Mesodermal cell (in vitro differentiated cells): ENCODE measurements at regions not wholly inside any gene's neighbourhood (a gene's known extent, or its start where the extent isn't known, plus 50 kb on each side); places are given as distances from the start of the nearest gene placed in this dataset.
A peak's percentile ranks its signal among the peaks of the same experiment; 100 is the strongest.

Source experiments
- H3K27ac ChIP-seq: 2 replicates; pipeline ENCODE4 v1.7.0; 2013; ENCODE audit warnings: mild to moderate bottlenecking, low read depth, low read length, moderate library complexity; ENCODE audit not compliant: severe bottlenecking
- H3K36me3 ChIP-seq: 2 replicates; pipeline ENCODE4 v1.7.1; 2013; ENCODE audit warnings: mild to moderate bottlenecking, low read length, moderate library complexity; ENCODE audit not compliant: control insufficient read depth, insufficient read depth
- H3K4me1 ChIP-seq: one replicate; pipeline ENCODE4 v1.7.1; 2013; ENCODE audit warnings: mild to moderate bottlenecking, low read length; ENCODE audit not compliant: insufficient read depth, control insufficient read depth, poor library complexity, severe bottlenecking
- H3K4me3 ChIP-seq: 2 replicates; pipeline ENCODE4 v1.7.0; 2013; ENCODE audit warnings: low read length, control low read depth, mild to moderate bottlenecking; ENCODE audit not compliant: insufficient read depth, poor library complexity, severe bottlenecking; ENCODE audit errors: extremely low read depth
- H3K9me3 ChIP-seq: 2 replicates; pipeline ENCODE4 v1.7.1; 2013; ENCODE audit warnings: mild to moderate bottlenecking, low read length, moderate library complexity; ENCODE audit not compliant: control insufficient read depth
- WGBS, 2 experiments: methylation state at CpG; one replicate each; pipeline ENCODE4 v1.1.5; 2013; ENCODE audit warnings: missing lambda C conversion rate in 2 of 2; ENCODE audit not compliant: insufficient coverage in 2 of 2; 5-methylcytosine and 5-hydroxymethylcytosine counted together

DNA sequence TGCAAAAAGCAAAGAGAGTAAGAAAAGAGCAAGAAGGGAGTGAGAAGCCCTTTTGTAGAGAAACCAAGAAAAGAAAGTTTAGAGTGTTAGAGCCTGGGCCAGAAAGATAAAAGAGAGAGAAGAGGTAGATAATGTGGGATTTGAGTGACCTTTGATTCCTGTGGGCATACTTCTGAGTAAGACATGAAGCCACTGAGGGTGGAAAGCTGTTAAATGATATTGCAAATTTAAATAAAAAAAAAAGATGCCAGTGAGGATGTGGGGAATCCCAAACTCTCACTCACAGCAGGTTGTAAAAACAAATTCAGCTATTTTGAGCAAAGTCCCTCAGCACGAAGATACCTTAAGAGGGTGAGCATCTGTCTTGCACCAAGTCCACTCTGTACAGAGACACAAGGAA, 59.4 kb upstream of the TOP3B start:
- WGBS, 2 experiments = no CpG with 5 or more reads among the region's 1 CpG
- H3K9me3 ChIP-seq = no peaks in the 10 kb centered on the region
- H3K4me3 ChIP-seq = no peak overlapping the region
- H3K36me3 ChIP-seq = no peaks in the 10 kb centered on the region
- peaks cover 19% of the 10 kb centered on the region for H3K4me1 ChIP-seq
- H3K27ac ChIP-seq = no peak overlapping the region

DNA sequence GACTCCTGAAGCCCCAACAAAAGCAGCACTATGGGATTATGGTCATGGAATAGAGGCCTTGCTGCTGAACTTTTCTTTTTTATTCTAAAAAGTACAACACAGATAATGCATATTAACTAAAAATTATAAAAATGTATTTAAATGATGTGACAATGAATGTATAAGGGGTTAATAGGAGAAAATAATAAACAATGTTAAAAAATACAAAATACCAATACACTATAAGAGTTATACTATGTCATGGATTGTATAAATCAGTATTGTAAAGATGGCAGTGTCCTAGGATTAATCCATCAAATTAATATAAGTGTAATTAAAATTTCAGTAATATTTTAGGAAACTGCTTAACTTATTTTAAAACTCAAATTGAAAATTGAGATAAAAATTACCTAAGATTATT, 58.3 kb upstream of the TOP3B start:
- H3K9me3 ChIP-seq = no peaks in the 10 kb centered on the region
- H3K36me3 ChIP-seq = no peaks in the 10 kb centered on the region
- H3K4me3 ChIP-seq = no peak overlapping the region
- peaks cover 20% of the 10 kb centered on the region for H3K4me1 ChIP-seq
- H3K27ac ChIP-seq = no peak overlapping the region

DNA sequence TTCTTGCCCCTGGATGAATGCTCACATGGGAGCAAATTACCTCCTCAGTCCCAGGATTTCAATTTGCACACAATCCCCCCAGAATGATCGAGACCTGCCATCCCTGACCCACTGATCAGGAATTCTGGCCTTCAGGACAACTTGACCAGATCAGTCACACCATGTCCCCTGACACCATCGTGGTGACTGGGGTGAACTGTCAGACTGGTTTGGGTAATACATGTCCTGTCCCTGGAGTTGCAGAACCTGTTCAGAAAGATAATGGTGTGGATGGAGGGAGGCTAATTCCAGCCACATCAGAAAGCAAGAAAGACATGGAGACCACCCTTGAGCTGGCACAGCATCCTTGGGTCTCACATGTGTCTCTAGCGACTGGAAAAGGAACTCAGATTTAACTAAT, 57.9 kb upstream of the TOP3B start:
- H3K27ac ChIP-seq = no peak overlapping the region
- H3K36me3 ChIP-seq = no peaks in the 10 kb centered on the region
- H3K4me3 ChIP-seq = no peak overlapping the region
- peaks cover 20% of the 10 kb centered on the region for H3K4me1 ChIP-seq
- H3K9me3 ChIP-seq = no peaks in the 10 kb centered on the region
- 86% methylated on average over 2 of the region's 3 CpGs; no CpG with 5 or more reads in 1 of the 2 experiments for WGBS, 2 experiments

DNA sequence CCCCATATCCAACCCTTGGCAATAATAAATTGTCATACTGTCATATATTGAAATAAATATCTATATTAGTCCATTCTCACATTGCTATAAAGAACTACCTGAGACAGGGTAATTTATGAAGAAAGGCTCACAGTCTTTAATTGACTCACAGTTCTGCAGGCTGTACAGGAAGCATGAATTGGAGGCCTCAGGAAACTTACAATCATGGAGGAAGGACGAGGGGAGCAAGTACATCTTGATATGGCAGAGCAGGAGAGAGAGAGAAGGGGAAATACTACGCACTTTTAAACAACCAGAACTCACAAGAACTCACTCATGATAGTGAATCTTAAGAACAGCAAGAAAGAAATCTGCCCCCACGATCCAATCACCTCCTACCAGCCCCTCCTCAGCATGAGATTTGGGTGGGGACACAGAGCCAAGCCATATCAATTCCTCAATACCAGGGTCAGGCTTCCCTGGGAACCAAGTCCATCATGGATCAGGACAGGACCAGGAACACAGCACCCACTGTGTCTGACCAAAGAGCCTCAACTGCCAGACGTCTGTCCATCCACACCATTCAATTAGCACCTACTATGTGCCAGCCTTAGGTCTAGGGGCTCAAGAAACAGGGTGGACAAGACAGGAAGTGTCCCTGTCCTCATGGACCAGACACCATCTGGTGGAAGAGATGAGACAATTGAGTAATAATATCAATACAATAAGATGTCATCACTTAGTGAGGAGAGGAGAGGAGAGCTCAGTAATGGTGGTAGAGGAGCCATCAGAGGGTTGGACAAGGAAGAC, 56.9 kb upstream of the TOP3B start:
- 60% methylated on average over 1 of the region's 4 CpGs for WGBS, 2 experiments
- H3K27ac ChIP-seq = no peak overlapping the region
- no peaks in the 10 kb centered on the region for H3K36me3 ChIP-seq
- no peak overlapping the region for H3K4me3 ChIP-seq
- H3K9me3 ChIP-seq = no peaks in the 10 kb centered on the region
- H3K4me1 ChIP-seq = peaks cover 20% of the 10 kb centered on the region

DNA sequence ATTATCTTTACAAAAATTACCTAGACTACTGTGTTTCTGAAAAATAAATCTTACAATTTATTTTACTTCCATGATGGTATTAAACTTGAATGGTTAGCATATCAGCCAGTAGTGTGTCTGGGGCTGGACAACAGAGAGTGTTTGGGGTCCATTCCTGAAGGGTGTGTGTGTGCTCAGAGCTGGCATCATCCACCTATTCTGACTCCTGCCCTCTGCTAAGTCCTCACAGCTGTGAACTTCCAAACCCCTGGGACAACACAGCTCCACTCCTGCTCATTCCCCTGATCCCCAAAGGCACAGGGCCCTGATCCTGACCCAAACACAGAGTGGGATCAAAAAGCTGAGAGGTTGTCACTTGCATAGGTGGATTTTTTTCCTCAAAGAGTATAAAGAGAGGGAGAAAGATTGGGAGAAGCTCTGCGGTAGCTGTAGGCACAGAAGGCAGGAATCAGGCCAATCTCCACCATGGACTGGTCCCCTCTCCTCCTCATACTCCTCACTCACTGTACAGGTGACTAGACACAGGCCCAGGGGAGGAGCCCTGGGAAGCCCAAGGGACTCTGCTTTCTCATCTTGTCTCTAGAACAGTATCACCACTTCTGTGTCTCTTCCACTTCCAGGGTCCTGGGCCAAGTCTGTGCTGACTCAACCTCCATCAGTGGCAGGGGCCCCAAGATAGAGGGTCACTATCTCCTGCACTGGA, 55.7 kb upstream of the TOP3B start:
- Histone ChIP-seq H3K9me3 (no peaks in the 10 kb centered on the region), H3K4me1 (peaks cover 23% of the 10 kb centered on the region), H3K4me3 (no peak overlapping the region), H3K36me3 (no peaks in the 10 kb centered on the region), H3K27ac (peak overlapping the region; percentile 8)
- WGBS, 2 experiments = no CpG with 5 or more reads among the region's 1 CpG

DNA sequence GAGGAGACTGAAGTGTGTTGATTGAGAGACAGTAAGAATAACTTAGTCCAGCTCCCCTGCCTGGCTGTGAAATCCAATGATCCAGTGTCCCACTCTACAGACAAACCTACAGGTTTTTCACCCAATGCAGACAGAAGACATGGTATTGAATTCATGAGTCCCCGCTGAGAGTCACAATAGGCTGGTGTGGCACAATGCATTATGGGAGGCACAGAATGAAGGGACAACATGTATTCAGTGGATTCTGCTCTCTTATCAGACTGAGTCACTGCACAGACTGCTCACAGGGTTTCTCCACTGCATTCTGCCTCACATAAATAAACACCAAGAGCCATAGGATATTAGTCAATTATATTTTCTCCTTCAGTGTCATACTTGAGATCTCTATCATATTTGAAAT, 55.2 kb upstream of the TOP3B start:
- Histone ChIP-seq H3K4me1 (peaks cover 23% of the 10 kb centered on the region), H3K27ac (peak overlapping the region; percentile 37), H3K9me3 (no peaks in the 10 kb centered on the region), H3K36me3 (no peaks in the 10 kb centered on the region), H3K4me3 (no peak overlapping the region)
- 80 to 100% methylated on average over 1 of the region's 1 CpG for WGBS, 2 experiments

DNA sequence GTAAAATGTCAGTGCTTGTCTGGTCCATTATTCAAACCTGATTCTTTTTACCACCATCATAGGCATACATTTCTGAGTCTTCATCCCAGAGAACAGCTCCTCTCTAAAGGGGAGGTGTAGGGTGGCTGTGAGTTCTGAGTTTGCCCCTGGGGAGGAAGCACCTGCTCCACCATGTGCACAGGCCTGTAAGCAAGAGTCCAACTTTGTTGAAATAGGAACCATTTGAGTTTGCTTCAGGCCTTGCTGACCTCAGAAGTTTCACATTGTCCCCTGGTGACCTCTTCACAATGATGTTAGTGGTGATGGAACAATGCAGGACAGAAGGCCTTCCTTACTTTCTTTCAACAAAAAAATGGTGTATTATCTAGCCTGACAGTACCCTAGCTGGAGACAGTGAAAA, 54.6 kb upstream of the TOP3B start:
- H3K4me1 ChIP-seq = peaks cover 23% of the 10 kb centered on the region
- no peaks in the 10 kb centered on the region for H3K36me3 ChIP-seq
- no peaks in the 10 kb centered on the region for H3K9me3 ChIP-seq
- H3K27ac ChIP-seq = peak overlapping the region; percentile 37
- no peak overlapping the region for H3K4me3 ChIP-seq

DNA sequence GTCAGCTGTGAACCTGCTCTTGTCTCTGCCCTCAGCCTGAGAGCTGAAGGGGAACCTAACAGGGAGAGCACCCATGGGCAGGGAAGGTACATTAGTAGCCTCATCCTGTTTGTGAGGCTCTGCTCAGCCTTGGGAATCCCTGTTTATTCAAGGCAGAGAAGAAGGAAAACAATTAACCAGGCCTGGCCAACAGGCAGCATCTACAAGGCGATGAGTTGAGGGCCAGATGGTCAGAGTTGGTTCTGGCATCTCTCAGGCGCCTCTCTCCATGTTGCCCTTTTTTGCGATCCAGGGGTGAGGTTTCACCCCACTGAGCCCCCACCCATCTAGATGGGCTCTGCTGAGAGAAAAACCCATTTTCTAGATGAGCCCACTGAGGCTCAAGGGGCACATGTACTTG, 54.0 kb upstream of the TOP3B start:
- WGBS, 2 experiments = 86 to 97% methylated on average over 2 to 3 of the region's 3 CpGs
- H3K27ac ChIP-seq = no peak overlapping the region

DNA sequence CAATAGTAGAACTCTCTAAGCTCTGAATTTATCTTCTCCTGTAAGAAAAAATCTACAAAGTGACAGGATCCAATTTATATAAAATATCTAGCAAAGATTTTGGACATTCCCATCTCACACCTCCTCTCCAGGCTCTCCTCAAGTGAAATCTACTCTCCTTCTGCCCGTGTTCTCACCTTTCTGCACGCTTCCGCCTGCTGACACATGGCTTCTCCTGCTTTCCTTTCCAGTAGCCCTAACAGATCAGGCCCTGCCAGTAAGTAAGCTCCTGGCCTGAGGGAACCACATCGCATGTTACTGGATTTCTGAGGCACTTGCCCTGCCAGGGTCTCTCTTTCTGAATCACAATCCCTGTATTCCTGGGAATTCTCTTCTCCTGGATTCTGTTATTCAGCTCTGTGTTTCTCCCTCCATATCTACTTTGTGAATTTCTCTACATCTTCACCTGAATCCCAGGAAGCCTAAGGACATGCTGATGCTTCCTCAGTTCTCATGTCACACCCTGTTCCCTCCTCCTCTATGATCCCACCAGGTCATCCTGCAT, 53.3 kb upstream of the TOP3B start:
- peaks cover 23% of the 10 kb centered on the region for H3K4me1 ChIP-seq
- no peaks in the 10 kb centered on the region for H3K9me3 ChIP-seq
- no peak overlapping the region for H3K27ac ChIP-seq
- H3K36me3 ChIP-seq = no peaks in the 10 kb centered on the region
- 83 to 92% methylated on average over 2 to 4 of the region's 4 CpGs for WGBS, 2 experiments
- H3K4me3 ChIP-seq = no peak overlapping the region

More for the DNA sequence above, 54.0 kb upstream of the TOP3B start:
- Histone ChIP-seq H3K36me3 (no peaks in the 10 kb centered on the region), H3K4me1 (peaks cover 23% of the 10 kb centered on the region), H3K4me3 (no peak overlapping the region), H3K9me3 (no peaks in the 10 kb centered on the region)

DNA sequence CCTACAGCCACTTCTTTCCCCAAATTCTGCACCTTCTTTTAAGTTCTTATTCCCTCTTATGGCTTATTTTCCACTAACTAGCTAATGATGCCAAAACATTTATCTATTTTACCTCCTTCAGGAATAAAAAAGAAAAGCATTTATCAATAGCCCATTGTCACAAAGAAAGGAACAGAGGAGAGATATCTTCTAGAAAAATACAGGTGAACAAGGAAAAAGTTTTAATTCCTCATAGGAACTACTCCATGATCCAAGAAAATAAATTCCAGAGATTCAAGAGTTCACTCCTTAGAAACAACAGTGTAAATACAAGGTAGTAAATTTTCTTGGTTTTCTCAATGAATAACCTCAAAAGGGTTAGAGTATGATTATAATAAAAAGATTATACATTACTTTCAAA, 52.6 kb upstream of the TOP3B start:
- H3K4me3 ChIP-seq = no peak overlapping the region
- no peaks in the 10 kb centered on the region for H3K36me3 ChIP-seq
- peaks cover 23% of the 10 kb centered on the region for H3K4me1 ChIP-seq
- no peak overlapping the region for H3K27ac ChIP-seq
- no peaks in the 10 kb centered on the region for H3K9me3 ChIP-seq

DNA sequence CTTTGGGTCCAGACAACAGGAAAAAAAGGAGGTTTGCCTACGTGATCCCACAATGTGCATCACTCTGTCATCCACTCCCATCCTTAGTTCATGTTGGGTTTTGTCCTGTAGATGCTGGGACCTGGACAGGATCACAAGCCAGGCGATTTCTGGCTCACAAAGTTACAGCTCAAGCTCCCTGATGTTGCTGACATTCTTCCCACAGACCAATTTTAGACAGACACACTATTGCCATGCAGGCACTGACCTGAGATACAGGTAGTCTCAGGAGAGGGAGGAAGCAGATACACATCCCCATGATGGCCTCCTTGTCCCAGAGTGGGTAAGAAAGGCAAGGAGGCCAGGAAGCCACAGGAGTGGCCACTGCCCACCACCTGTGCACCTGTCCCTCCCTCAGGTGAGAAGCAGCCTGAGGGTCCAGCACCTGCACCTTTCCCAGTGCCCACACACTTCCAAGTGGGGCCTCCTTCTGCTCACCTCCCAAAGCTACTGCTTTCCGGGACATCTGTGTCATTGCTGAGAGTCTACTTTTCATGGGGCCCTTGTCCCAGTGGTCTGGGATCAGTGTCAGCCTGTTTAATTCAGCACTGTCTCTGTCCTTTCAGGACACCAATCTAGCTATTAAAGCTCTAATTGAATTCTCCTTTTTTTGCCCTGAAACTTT, 52.0 kb upstream of the TOP3B start:
- Histone ChIP-seq H3K36me3 (no peaks in the 10 kb centered on the region), H3K4me3 (no peak overlapping the region), H3K27ac (no peak overlapping the region), H3K9me3 (no peaks in the 10 kb centered on the region), H3K4me1 (peaks cover 23% of the 10 kb centered on the region)
- WGBS, 2 experiments = 93 to 100% methylated on average over 1 of the region's 3 CpGs
